HG03342 (cell line): ENCODE measurements at regions not wholly inside any gene's neighbourhood (a gene's known extent, or its start where the extent isn't known, plus 50 kb on each side); places are given as distances from the start of the nearest gene placed in this dataset.
"Not testable (repeated sequence)": the region's sequence is repeated elsewhere in the genome, so short reads cannot be mapped to it uniquely, and the experiment has no call there.

ENCODE experiments used
- ATAC-seq: cut with Tn5 transposase; IDR thresholded peaks from one replicate; pipeline ENCODE4 v1.9.1; 2021; ENCODE audit warnings: mild to moderate bottlenecking, moderate library complexity; ENCODE audit not compliant: unreplicated experiment

DNA sequence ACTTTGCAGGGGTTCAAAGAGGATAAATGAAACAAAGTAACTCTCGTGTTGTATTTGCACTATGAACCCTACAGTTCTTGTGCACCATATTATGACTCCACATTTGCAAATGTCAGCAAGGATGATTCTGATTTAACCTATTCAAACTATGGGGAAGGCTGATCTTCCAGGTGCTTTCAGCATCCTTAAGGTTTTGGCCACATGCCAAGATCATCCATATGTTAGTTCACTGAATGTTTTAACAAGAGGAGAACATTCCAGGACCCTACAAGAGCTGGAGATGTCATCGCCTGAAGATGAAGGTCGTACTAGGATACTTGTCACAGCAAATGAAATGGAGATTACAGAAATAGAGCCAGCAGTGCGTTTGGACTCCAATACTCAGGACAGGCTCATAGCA is 114.2 kb downstream of the DHRS2 start:
- no peak for ATAC-seq

DNA sequence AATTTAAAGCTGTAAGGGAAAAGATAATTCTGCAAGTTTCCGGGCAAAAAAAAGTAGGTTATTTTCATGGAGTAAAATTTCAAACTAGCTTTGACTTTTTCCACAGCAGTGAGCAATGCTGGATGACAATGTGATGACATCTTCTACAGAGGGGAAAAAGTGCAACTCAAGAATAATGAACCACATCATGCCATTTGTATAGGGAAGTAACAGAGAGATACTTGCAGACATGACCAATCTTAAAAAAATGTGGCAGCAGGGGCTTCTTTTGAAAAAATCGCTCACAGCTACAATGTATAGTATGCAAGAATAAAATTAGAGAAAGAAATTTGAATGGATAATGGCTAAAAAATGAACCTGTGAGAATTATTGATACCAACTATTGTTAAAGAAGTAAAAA is 115.5 kb downstream of the DHRS2 start:
- no peak for ATAC-seq

DNA sequence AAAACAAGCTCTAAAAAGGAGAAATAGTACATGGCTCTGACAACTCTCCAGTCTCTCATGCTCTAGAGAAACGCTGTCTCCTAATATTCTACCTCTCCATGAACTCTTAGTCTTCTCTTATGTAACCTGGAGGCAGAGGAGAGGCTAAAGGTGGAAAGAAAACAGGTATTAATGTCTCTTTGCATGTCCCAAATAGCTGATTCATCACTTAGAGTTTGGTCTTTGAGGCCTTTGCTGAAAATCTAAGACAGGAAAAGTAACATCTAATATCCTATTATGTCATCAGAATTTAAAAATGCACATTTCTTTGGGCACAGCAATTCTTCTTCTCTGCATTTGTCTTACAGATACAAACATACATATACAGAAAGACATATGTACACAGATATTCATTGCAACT is 127.2 kb downstream of the DHRS2 start:
- ATAC-seq: no peak

DNA sequence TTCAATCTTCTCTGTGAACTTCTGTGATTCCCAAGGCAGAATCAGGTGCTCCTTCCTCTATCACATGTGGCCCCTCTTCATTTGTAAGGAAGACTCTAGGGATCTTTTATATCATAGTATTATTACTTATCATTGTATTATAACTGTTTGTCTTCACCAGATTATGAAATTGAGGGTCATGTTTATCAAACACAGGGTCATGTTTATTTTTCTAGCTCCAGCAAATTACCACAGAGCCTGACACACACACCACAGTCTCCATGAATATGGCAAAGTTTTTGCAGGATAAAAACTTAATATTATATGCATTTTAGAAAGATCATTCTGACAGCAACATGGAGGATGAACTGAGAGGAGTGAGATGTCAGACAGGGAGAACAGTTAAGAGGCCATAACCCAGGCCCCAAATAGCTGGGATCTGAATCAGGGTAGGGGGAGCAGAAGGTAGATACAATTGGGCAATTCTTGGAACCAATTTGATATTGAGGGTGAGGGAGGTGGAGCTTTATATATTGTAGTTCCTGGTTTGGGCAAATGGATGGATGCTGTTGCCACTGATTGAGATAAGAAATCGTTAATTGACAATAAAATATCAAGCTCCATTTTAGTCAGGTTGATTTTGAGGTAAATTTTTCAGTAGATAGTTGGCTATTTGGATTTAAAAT is 130.7 kb downstream of the DHRS2 start:
- no peak for ATAC-seq

DNA sequence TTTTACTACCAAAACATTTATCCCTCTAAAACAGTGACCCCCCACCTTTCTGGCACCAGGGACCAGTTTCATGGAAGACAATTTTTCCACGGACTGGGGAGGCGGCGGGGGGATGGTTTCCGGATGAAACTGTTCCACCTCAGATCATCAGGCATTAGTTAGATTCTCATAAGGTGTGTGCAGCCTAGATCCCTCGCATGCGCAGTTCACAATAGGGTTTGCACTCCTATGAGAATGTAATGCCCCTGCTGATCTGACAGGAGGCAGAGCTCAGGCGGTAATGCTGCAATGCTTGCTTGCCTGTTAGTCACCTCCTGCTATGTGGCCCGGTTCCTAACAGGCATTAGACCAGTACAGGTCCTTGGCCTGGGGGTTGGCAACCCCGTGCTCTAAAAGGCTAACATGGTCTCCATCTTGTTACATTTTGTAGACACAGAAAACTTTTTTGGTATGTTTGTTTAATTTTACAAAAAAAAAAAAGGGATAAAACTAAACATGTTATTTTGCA is 133.1 kb downstream of the DHRS2 start:
- ATAC-seq: not testable (repeated sequence)

DNA sequence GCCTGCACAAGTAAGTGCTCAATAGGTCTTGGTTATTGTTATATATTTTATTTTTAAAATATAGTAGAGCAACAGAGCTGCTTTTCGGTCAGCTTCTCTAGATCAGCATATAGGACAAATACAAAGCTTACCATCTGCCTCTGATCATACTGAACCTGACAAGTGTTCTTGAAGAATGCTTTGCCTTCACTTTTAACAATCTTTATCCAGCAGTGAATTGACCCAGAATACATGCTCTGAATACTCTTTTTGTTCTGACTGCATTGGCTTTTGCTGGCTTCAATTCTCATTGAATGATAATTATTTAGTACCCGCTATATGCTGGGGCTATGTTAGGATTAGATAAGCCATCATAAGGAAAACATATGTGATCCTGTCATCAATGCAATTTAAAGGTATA is 137.8 kb downstream of the DHRS2 start:
- no peak for ATAC-seq

DNA sequence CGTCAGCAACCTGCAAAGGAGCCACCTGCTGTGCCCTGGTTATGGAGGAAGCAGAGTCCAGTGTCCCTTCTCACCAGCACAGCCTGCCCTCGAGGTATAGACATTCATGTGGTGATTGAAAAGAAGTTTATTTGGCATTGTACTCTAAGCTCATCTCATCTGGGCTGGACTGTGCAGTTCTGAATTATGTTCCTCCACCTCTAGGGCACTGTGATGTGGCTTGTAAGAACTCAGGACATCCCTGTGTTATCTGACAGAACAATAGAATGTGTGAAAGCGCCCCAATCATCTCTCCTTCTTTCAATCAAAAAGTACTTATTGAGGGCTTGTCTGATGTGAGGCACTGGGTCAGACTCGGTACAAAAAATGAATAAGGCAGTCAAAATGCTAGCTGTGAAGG is 140.1 kb downstream of the DHRS2 start:
- no peak for ATAC-seq

DNA sequence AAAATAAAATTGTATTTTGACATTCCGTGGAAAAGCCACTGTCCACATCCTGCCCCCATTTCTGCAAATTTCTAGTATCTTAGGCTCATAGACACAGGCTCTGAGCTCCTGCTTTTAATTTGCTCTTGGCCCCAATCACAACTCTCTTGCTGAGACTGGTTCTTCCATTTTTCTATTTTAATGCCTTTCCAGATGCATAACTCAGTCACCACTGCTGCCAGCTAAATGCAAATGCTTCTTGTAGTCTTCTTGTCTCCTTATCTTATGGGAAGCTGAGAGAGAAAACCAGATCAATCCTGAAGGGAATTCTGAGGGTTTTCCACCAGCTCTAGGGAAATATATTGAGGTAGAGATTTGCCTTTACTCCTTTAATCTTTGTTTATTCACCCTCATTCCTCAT is 149.0 kb downstream of the DHRS2 start:
- no peak for ATAC-seq

DNA sequence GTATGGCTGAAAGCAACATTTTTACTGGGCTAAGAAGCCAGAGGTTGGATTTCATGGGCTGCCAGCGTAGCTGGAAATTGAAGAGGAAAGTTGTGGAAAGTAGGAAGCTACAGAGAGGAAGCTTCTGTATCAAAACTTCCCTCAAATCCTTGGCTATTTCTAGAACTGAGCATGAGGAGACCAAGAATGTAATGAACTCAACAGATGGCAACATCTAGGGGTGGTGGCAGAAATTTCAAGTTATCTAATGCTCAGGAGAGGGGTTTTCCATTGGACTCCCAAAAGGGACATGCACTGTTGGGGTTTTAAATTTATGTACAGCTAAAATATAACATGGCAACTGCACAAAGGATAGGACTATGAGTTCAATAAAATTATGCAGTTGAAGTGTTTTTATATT is 151.3 kb downstream of the DHRS2 start:
- no peak for ATAC-seq

DNA sequence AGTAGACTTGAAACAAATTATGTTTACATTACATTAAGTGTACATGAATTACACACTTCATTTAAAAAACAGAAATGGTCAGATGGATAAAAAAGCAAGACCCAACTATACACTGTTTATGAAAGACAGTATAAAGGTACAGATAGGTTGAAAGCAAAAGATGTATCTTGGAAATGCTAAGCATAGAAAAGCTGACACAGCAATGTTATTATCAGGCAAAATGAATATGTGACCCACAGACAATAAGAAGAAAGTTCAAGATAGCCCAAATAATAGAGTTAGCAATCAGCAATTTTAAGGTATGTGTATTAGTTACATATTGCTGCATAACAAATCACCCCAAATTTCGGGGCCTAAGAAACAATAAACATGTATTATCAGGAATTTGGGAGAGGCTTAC is 153.5 kb downstream of the DHRS2 start:
- ATAC-seq: no peak

DNA sequence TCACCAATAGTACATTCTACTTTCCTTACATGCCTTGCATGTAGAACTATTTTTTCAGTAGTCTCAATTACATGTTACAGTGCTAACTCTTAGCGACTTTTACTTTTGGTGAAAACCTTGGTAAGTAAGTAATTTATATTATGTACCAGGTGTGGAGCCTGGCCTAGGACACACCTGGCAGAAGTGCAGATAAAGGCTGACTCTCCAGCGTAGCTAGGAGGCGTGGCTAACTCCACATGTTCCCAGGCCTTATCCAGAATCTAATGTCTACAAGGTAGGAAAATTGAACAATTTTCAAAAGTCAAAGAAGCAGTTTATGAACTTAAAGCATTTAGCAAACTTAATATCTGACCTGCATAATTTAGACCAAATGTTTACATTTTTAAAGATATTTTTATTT is 157.4 kb downstream of the DHRS2 start:
- no peak for ATAC-seq

DNA sequence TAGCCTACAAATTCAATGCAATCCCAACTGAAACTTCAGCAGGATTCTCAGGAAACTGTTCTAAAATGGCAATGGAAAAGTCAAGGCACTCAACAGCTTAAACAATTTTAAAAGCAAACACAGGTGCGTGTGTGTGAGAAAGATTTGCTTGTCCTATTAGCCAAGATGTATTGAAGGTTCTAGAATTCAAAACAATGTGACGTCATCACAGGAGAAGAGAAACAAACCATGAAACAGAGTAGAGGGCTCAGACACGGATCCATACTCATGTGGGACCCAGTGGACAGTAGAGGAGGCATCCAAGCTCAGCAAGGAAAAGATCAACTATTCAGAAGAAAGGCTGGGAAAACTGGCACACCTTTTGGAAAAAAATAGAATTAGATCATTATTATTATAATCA is 152.8 kb upstream of the DHRS4 start:
- no peak for ATAC-seq

DNA sequence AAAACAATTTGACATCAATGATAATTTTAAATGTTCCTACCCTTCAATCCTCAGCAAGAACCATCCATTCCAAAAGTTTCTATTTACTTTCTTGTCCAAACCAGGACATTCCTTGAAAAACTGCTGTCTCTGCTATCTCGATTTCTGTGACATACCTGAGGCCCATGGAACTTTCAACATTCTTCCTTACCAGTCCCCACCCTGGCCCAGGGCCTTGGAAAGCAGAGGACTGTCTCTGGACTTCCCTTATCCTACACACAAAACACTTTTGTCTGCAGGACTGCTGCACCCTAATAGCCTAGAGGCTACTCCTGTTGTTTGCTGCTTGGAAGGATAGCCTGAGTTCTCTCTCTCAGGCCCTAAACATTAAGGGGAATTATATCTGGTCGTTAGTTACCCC is 151.8 kb upstream of the DHRS4 start:
- no peak for ATAC-seq

DNA sequence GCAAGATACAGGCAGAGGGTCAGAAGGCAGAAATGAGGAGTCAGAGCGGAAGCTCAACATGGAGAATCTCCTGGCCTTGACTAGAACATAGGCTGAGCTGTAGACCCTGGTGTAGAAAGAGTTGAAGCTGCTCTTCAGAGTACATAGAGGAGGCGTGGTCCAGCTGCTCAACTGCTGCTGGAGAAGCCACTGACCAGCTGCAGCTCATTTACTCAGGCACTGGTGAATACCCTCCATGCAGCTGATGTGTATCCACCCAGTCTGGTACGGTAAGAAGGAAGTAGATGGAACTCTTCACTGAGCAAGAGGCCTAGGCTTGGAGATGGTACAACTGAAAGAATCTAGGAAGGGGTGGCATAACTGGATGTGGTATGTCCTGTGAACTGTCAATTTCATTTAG is 148.8 kb upstream of the DHRS4 start:
- ATAC-seq: no peak

DNA sequence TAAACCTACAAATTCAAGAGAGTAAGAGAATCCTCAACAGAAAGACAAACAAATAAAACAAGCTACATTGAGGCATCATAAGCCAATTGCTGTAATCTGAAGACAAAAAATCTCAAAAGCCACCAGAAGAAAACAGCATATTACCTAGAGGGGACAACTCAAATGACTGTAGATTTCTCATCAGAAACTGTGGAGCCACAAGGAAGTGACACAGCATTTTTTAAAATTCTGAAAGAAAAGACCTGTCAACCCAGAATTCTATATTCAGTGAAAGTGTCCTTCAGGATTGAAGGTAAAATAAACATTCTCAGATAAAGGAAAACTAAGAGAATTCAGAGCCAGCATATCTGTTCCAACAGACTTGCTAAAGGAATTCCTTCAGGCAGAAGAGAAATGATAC is 147.8 kb upstream of the DHRS4 start:
- ATAC-seq: no peak

DNA sequence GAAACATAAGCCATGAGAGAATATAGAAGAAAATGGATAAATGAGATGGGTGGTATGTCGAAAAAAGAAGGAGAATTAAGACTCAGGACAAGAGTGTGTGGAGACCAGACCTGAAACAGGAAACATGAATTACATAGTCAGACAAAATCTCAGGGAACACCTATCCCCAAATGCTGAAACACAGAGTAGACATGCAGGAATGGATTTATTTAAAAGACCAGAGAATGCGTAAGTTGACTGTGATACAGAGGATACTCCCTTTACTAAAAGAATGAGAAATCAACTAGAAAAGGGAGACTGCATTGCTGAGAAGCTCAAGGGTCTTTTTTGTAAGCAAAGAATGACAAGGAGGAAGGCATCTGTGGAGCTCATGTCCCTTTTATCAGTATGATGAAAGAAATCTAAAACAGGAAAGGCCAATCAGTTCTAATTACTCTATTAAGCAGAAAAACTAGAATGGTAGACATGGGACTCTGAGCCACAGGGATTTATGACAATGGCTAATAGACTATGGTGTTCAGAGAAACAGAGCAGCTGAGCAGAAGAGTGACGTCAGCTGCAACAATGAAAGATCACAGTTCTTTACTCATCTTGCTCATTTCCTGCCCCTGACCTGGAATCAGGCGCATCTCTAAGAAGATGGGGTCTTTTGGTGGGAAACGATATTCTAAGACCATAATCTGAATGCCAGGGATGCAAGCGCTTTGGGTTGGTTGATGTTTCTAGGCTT is 138.9 kb upstream of the DHRS4 start:
- ATAC-seq: no peak

DNA sequence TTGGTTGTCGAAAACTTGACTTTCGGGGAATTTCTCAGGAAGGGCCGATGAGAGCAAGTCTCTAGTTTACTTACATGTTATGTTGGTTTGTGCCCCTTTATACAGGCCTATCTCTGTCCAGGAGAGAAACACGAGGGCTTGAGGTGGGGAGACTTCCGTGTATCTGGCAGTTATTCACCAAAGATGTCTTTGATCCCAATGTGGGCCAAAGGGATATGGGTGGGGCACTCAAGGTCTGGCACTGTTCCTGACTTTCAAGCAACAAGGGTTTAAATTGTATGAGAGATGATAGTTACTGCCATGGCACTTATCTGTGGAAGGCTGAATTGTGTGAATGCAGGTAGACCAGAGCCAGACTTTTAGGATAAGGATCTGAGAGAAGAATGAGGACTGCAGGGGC is 137.2 kb upstream of the DHRS4 start:
- ATAC-seq: no peak

DNA sequence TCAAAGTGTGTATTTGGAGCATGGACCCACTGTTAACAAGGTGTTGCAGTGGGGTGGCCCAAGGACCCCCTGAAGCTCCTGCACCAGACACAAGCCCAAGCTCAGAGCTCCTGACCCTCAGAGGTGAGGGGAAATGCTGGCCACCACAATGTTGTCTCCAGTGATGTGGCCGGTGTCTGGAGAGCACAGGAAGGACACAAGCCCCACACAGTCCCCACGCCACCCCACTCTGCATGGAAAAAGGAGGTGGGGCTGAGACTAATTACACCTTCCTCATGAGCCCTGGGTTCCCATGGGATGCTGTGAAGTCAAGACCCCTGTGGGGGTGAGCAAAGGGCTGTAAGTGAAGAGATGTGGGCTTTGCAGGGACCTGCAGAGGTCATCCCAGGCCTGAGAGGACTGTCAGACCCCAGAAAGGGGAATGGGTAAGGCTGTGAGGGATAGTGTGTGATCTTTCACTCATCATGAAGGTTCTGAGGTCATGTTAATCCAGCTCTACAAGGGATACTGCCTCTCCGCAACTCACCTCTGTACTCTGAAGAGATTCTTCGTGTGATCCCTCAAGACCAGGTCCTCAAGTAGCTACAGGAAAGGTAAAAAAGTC is 136.3 kb upstream of the DHRS4 start:
- no peak for ATAC-seq

DNA sequence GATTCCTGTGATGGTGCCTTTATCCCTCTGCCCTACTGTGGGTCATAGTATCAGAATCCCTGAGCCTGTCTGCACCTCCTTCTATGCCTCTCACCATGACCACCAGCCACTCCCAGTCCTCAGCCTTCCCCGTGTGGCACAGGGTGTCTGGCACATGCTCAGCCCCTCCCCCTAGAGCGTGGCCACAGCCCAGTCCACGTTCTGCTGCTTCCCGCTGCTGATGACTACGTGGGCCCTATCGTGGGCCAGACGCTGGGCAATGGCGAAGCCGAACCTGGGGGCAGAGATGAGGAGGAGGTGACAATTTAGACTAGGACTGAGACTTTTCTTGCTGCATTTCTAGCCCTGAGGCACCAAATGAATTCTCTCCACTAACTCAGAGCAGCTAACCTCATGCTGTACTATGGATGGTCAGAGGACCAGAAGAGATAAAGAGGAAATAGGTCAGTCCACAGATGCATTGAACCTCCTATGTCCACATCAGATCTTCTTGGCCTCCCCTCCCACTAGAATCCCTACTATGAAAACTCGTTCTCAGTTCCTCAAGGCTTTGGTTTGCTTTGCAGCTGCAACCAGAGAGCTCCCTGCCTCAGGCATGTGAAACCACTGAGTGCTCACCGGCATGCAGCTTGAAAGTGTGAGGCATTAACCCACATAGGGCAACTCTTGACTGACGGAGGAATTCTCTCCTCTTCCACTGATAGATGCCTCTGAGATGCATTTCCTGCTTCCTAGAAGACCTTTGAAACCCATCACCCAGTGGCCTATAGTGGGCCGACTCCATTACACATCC is 126.3 kb upstream of the DHRS4 start:
- no peak for ATAC-seq

DNA sequence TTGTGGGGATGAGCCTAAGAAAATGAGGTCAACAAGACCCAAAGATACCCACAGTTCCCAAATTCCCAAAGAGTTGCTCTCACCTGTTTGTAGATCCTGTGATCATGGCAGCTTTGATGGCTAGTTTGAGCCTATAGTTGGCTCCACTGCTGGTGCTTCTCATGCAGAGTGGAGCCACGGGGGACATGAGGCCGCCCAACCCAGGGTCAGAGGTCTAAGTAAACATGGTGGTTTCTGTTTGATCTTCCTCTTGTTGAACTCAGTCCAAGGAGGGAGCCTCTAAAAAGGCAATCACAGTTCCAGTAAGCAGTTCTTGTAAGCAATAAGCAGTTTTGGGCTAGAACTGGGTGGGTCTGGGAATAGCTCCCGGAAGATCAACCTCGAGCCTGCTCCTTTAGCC is 125.6 kb upstream of the DHRS4 start:
- ATAC-seq: no peak

DNA sequence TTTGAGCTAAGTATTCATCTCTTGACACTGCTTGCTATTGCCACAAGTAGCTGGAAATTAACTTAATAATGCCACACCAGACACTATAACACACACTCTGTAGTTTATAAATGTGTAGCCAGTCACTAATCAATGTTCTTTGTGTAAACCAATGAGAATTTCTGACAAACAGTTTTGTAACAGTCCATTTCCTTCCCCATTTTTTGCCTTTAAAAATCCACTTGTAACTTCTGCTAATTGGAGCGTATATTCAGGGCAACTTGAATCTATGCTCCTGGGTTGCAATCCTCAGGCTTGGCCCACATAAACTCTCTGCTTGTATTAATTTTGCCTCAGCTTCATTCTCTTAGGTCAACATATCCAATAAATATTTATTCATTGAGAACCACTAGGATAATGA is 125.0 kb upstream of the DHRS4 start:
- no peak for ATAC-seq
